Upper lobe of left lung (tissue), 6 donors: ENCODE measurements at regions not wholly inside any gene's neighbourhood (a gene's known extent, or its start where the extent isn't known, plus 50 kb on each side); places are given as distances from the start of the nearest gene placed in this dataset.
"Not testable (repeated sequence)": the region's sequence is repeated elsewhere in the genome, so short reads cannot be mapped to it uniquely, and the experiment has no call there.

Source experiments
- ATAC-seq, 2 donors: fragments of 200-7000 bp; cut with Tn5 transposase; one replicate each; pipeline ENCODE4 v1.9.1; 2022; ENCODE audit warnings: mild to moderate bottlenecking in 2 of 2, moderate library complexity in 2 of 2; ENCODE audit not compliant: low FRiP score in 2 of 2
- DNase-seq, 2 donors: peaks; one replicate each; pipeline ENCODE4 v3.0.0-alpha.2; 2019 to 2020
- H3K27ac ChIP-seq, 4 donors: fragments of 200-600 bp; sonication (generic); one replicate each; pipeline ENCODE4 v1.5.1; 2016 to 2019
- H3K27me3 ChIP-seq, 4 donors: fragments of 200-600 bp; sonication (generic); one replicate each; pipeline ENCODE4 v1.5.1; 2017 to 2019
- H3K36me3 ChIP-seq, 4 donors: fragments of 200-600 bp; sonication (generic); one replicate each; pipeline ENCODE4 v1.5.1; 2016 to 2019
- H3K4me1 ChIP-seq, 4 donors: fragments of 200-600 bp; sonication (generic); one replicate each; pipeline ENCODE4 v1.5.1; 2018 to 2019
- H3K4me3 ChIP-seq, 4 donors: fragments of 200-600 bp; sonication (generic); one replicate each; pipeline ENCODE4 v1.5.1; 2017 to 2019; ENCODE audit warnings: mild to moderate bottlenecking in 2 of 4, moderate library complexity in 1 of 4
- H3K9me3 ChIP-seq, 4 donors: fragments of 200-600 bp; sonication (generic); one replicate each; pipeline ENCODE4 v1.5.1; 2018 to 2019
- CTCF ChIP-seq, 6 experiments: fragments of 450-650 bp in 4 of 6; fragments of 200-600 bp in 2 of 6; sonication (generic) in 2 of 6; IDR thresholded peaks; one replicate each; pipeline ENCODE4 v1.5.1; 2016 to 2019; ENCODE audit warnings: antibody characterized with exemption in 6 of 6
- EP300 ChIP-seq, 4 donors: sonication (generic); formaldehyde crosslinking; IDR thresholded peaks; one replicate each; pipeline ENCODE4 v1.5.1; 2017; ENCODE audit warnings: antibody characterized with exemption in 4 of 4, control low read depth in 2 of 4
- POLR2A ChIP-seq, 4 donors: fragments of 450-650 bp; IDR thresholded peaks; one replicate each; pipeline ENCODE4 v1.5.1; 2016 to 2017; ENCODE audit warnings: antibody characterized with exemption in 4 of 4, mild to moderate bottlenecking in 2 of 4
- POLR2AphosphoS5 ChIP-seq, 2 donors: sonication (generic); formaldehyde crosslinking; IDR thresholded peaks; one replicate each; pipeline ENCODE4 v1.5.1; 2017; ENCODE audit warnings: antibody characterized with exemption in 2 of 2
- WGBS, 2 donors: methylation state at CpG; one replicate each; pipeline ENCODE4 v1.1.5; 2017 to 2018; 5-methylcytosine and 5-hydroxymethylcytosine counted together
- donor health status: DM: no; HTN: no; CAD: no; lungs with moderate emphysema.
- donor health status: DM: no; HTN: yes; CAD: no; lungs with severe emphysema.

DNA sequence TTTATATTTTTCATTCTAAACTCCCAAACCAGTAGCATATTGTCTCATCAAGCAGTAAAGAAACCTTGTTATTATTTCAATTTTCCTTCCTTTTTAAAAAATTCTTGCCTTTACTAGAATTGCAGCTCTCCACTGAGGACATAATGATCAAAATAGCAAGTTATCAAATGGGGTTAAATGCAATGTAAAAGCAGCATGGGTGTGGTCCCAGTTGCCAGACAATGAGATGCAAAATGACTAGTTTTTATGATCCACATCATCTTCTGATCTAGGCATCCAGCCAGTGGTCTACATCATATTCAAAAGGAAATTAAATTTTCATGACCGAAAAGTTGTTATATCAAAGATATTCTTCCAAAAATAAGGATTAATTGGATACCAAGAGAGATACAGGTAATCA lies 427.9 kb upstream of the SMIM31 start:
- TF ChIP-seq EP300 (IDR thresholded peaks at IDR 0.05) = no peak
- TF ChIP-seq CTCF (IDR thresholded peaks at IDR 0.05) = no peak
- TF ChIP-seq POLR2AphosphoS5 (IDR thresholded peaks at IDR 0.05) = no peak
- TF ChIP-seq POLR2A (IDR thresholded peaks at IDR 0.05) = no peak
- Histone ChIP-seq H3K36me3 (no peaks in the 10 kb centered on the region), H3K4me1 (no peaks in the 10 kb centered on the region), H3K9me3 (no peaks in the 10 kb centered on the region), H3K27me3 (no peaks in the 10 kb centered on the region), H3K4me3 (no peak overlapping the region), H3K27ac (no peak overlapping the region)
- WGBS, 2 donors = 90 to 91% methylated on average over 1 of the region's 1 CpG
- ATAC-seq = no peak
- DNase-seq = no peak

DNA sequence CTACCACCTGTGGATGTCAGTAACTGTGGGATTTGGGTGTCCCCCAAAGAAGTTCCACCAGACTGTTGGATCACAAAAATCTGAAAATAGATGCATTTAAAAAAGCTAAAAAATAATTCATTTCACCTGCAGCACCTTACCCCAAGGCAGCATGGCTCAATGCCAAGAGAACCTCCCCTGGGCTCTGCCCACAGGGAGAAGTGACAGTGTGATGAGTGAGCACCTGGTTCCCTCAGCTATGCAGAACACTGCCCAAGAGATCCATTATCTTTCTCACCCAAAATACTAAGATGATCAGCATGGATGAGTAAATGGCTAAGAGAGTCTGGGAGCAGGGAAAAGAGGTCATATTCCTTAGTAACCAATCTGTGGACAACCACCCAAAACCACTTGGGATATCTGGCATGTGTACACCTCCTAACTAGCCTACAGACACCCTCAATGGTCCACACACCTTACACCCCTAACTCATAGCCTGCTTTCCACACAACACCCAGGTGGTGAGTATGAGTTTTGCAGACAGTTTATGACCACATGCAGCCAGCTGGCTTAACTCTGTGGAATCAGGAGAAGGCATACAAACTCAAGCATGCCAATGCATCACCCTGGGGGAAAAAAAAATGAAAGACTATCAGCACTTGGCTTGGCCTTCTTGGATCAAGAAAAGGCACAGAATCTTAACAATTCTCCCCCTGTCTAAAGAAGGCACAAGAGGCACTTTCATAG lies 416.5 kb upstream of the SMIM31 start:
- Histone ChIP-seq H3K27me3 (no peaks in the 10 kb centered on the region), H3K36me3 (no peaks in the 10 kb centered on the region), H3K4me3 (no peak overlapping the region), H3K4me1 (no peaks in the 10 kb centered on the region), H3K27ac (no peak overlapping the region), H3K9me3 (no peaks in the 10 kb centered on the region)
- TF ChIP-seq CTCF (IDR thresholded peaks at IDR 0.05) (no peak), EP300 (IDR thresholded peaks at IDR 0.05) (no peak), POLR2AphosphoS5 (IDR thresholded peaks at IDR 0.05) (no peak), POLR2A (IDR thresholded peaks at IDR 0.05) (no peak)
- DNase-seq (no peak), ATAC-seq (no peak)

DNA sequence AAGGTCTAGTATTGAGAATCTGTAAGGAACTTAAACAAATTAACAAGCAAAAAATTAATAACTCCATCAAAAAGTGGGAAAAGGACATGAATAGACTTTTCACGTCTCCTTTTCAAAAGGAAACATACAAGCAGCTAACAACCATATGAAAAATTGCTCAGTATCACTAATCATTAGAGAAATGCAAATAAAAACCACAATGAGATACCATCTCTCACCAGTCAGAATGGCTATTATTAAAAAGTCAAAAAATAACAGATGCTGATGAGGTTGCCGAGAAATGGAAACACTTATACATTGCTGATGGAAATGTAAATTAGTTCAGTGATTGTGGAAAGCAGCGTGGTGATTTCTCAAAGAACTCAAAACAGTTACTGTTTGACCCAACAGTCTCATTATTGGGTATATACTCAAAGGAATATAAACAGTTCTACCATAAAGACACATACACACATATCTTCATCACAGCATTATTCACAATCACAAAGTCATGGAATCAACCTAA lies 410.4 kb upstream of the SMIM31 start:
- no peaks in the 10 kb centered on the region for H3K4me1 ChIP-seq
- no peaks in the 10 kb centered on the region for H3K27me3 ChIP-seq
- DNase-seq (no peak), ATAC-seq (no peak)
- no peaks in the 10 kb centered on the region for H3K36me3 ChIP-seq
- no peak for TF ChIP-seq POLR2A (IDR thresholded peaks at IDR 0.05)
- no peak for TF ChIP-seq CTCF (IDR thresholded peaks at IDR 0.05)
- TF ChIP-seq EP300 (IDR thresholded peaks at IDR 0.05) = no peak
- no peak for TF ChIP-seq POLR2AphosphoS5 (IDR thresholded peaks at IDR 0.05)
- 76 to 77% methylated on average over 3 of the region's 3 CpGs for WGBS, 2 donors
- H3K9me3 ChIP-seq = no peaks in the 10 kb centered on the region
- no peak overlapping the region for H3K4me3 ChIP-seq
- H3K27ac ChIP-seq = no peak overlapping the region

DNA sequence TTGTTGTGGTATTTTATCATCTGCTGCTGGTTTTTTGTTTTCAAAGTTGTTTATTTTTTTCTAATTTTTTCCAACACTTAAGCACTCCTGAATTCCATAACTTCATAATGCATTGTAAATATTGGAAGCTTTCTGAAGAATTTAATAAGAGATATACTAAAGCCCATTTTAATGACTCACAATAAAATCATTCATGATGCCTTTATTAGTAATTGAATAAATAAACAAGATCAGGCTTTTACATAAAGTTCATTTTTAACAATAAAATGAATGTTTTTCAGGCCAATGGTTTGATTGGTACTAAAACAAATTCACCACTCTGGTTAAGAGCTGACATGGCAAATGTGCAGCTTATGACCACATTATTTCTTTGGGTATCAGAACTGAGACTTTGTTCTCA lies 408.2 kb upstream of the SMIM31 start:
- Histone ChIP-seq H3K36me3 (no peaks in the 10 kb centered on the region), H3K4me3 (no peak overlapping the region), H3K27me3 (no peaks in the 10 kb centered on the region), H3K27ac (no peak overlapping the region), H3K9me3 (no peaks in the 10 kb centered on the region), H3K4me1 (no peaks in the 10 kb centered on the region)
- DNase-seq = no peak
- TF ChIP-seq EP300 (IDR thresholded peaks at IDR 0.05) = no peak
- TF ChIP-seq POLR2A (IDR thresholded peaks at IDR 0.05) = no peak
- TF ChIP-seq POLR2AphosphoS5 (IDR thresholded peaks at IDR 0.05) = no peak
- no peak for TF ChIP-seq CTCF (IDR thresholded peaks at IDR 0.05)
- no peak for ATAC-seq

DNA sequence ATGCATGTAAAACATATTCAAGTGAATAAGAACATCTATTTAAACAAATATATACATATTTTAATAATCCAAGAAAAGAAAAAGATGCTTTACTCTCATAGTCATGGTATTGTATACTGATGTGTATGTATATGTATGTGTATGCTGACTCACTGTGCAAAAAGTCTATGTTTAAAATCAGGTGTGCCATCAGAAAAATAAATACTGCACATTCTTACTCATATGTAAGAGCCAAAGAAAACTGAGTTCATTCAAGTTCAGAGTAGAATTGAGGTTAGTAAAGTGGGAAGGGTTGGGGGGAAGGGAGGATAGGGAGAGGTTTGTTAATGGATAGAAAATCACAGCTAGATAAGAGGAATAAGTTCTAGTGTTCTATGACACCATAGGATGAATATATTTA lies 403.9 kb upstream of the SMIM31 start:
- ATAC-seq (no peak), DNase-seq (no peak)
- Histone ChIP-seq H3K4me1 (no peaks in the 10 kb centered on the region), H3K36me3 (no peaks in the 10 kb centered on the region), H3K4me3 (no peak overlapping the region), H3K27ac (no peak overlapping the region), H3K27me3 (no peaks in the 10 kb centered on the region), H3K9me3 (no peaks in the 10 kb centered on the region)
- no peak for TF ChIP-seq POLR2A (IDR thresholded peaks at IDR 0.05)
- no peak for TF ChIP-seq POLR2AphosphoS5 (IDR thresholded peaks at IDR 0.05)
- TF ChIP-seq CTCF (IDR thresholded peaks at IDR 0.05) = no peak
- TF ChIP-seq EP300 (IDR thresholded peaks at IDR 0.05) = no peak

DNA sequence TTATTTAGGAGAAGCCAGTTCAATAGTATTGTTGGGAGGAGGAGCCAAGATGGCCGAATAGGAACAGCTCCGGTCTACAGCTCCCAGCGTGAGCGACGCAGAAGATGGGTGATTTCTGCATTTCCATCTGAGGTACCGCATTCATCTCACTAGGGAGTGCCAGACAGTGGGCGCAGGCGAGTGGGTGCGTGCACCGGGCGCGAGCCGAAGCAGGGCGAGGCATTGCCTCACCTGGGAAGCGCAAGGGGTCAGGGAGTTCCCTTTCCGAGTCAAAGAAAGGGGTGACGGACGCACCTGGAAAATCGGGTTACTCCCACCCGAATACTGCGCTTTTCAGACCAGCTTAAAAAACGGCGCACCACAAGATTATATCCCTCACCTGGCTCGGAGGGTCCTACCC lies 403.2 kb upstream of the SMIM31 start:
- ATAC-seq, H3K27me3 ChIP-seq, H3K4me3 ChIP-seq, H3K36me3 ChIP-seq, H3K27ac ChIP-seq, H3K4me1 ChIP-seq, H3K9me3 ChIP-seq: not testable (repeated sequence)
- WGBS, 2 donors = 92 to 93% methylated on average over 14 to 23 of the region's 24 CpGs
- DNase-seq = peak in 1 of 2 donors; percentile 9
